NCI-H1694 (cell line): ENCODE measurements at regions not wholly inside any gene's neighbourhood (a gene's known extent, or its start where the extent isn't known, plus 50 kb on each side); places are given as distances from the start of the nearest gene placed in this dataset.
"Not testable (repeated sequence)": the region's sequence is repeated elsewhere in the genome, so short reads cannot be mapped to it uniquely, and the experiment has no call there.

Source experiments
- DNase-seq: peaks from one replicate; lab custom pipeline; 2025; lab: John Stamatoyannopoulos, UW

GRCh38 chr5:125950012-125950615 is 473.1 kb upstream of the GRAMD2B start:
- DNase-seq: no peak

GRCh38 chr5:125961150-125961549 is 462.1 kb upstream of the GRAMD2B start:
- no peak for DNase-seq

GRCh38 chr5:125965577-125965976 is 457.6 kb upstream of the GRAMD2B start:
- DNase-seq: no peak

- DNase-seq: no peak
Measured at GRCh38 chr5:125967576-125967975, 455.6 kb upstream of the GRAMD2B start.

- DNase-seq: no peak
Measured at GRCh38 chr5:125969011-125969813, 454.0 kb upstream of the GRAMD2B start.

- DNase-seq: no peak
Measured at GRCh38 chr5:125969814-125970171, 453.4 kb upstream of the GRAMD2B start.

- DNase-seq: no peak
Measured at GRCh38 chr5:125970631-125971307, 452.4 kb upstream of the GRAMD2B start.

GRCh38 chr5:125972706-125973105 is 450.5 kb upstream of the GRAMD2B start:
- DNase-seq: no peak

GRCh38 chr5:125974679-125975078 is 448.5 kb upstream of the GRAMD2B start:
- DNase-seq: no peak

GRCh38 chr5:125976421-125977000 is 446.7 kb upstream of the GRAMD2B start:
- DNase-seq: no peak

- no peak for DNase-seq
Measured at GRCh38 chr5:125978015-125978414, 445.2 kb upstream of the GRAMD2B start.

- DNase-seq: no peak
Measured at GRCh38 chr5:125979636-125980035, 443.6 kb upstream of the GRAMD2B start.

- DNase-seq: no peak
Measured at GRCh38 chr5:125981016-125981415, 442.2 kb upstream of the GRAMD2B start.

GRCh38 chr5:125987677-125988255 is 435.4 kb upstream of the GRAMD2B start:
- no peak for DNase-seq

- DNase-seq: no peak
Measured at GRCh38 chr5:125992050-125992449, 431.2 kb upstream of the GRAMD2B start.

- not testable (repeated sequence) for DNase-seq
Measured at GRCh38 chr5:125999271-126000030, 423.8 kb upstream of the GRAMD2B start.

- DNase-seq: no peak
Measured at GRCh38 chr5:126000507-126000906, 422.7 kb upstream of the GRAMD2B start.

- no peak for DNase-seq
Measured at GRCh38 chr5:126002222-126002897, 420.8 kb upstream of the GRAMD2B start.

- DNase-seq: no peak
Measured at GRCh38 chr5:126003309-126003708, 419.9 kb upstream of the GRAMD2B start.

GRCh38 chr5:126004636-126005035 is 418.6 kb upstream of the GRAMD2B start:
- DNase-seq: no peak

GRCh38 chr5:126007841-126008240 is 415.4 kb upstream of the GRAMD2B start:
- DNase-seq: no peak
